Ramos (cell line): ENCODE measurements at regions not wholly inside any gene's neighbourhood (a gene's known extent, or its start where the extent isn't known, plus 50 kb on each side); places are given as distances from the start of the nearest gene placed in this dataset.

Experiments
- in situ Hi-C: fragments of 300-500 bp; cut with MboI; formaldehyde crosslinking; loops from one replicate; pipeline ENCODE4 v1.14.3; 2022; ENCODE audit warnings: low sequenced_read_pairs; ENCODE audit not compliant: unreplicated experiment

DNA sequence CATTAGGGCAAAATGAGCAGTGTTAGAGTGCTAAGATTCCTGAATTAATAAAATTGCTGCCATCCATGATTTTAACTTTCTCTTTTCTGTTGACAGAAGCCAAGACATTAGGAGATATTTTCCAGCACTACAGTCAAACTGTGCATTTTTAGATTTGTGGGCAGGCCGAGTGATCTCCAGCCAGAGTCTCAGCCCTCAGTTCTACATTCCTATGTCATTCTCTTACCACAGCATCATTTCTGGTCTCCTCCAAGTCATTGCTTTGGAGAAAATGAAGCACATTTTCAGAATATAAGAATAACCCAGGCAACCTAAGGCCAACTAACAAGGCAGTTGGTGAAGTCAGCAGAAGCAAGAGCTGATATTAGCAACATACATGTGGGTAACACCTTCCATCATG, 74.6 kb upstream of the NUDT7 start:
- in situ Hi-C loops, result no loop called here

DNA sequence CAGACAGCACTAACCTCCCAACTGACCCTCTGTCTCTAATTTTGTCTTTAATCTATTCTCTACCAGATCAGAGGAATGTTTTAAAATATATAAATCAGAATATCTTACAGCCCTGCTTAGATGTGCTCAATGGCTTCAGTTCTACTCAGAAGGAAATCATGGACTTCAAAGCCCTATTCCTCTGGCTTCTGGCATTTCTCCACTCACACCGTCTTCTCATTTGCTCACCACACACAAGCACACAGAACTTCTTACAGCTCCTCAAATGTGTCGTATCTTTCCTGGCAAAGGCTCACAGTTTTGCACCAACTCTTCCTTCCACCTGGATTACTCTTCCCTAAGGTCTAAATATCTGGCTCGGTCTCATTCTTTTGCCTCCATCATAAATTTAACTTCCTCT, 71.6 kb upstream of the NUDT7 start:
- in situ Hi-C loops, result no loop called here

DNA sequence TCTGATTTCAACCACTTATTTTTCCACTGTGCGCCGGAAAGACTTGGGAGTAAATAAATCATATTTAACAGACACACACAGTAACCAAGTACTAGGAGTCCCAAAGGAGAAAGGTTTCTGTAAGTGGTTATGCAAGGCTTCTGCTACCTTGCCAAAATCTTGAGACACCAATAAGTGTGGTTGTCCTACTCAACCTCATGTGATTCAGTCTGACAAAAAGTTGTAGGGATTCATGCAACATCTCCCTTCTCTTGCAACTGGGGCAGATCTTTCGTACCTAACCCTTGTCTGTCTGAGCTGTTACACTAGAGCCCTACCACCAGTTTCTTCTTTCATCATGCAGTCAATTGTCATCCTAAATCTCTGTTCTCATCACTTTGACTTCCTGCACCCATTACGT, 69.9 kb upstream of the NUDT7 start:
- in situ Hi-C loops, result no loop called here

DNA sequence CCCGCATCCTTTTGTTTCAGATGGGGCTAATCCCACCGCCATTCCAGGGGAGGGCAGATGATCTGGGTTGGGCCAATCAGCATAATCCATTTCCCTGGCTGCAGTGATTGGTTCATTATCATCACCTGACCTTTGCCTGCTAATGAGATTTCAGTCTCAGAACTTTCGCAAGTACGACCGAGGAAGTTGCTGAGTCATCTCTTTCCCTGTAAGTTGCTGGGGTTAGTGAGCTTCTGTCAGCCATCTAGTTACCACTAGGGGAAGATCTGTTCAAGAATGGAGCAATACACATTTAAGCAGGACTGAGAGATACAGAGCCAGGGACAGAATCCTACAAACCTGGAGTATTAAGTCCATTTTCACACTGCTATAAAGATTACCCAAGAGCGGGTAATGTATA, 65.3 kb upstream of the NUDT7 start:
- in situ Hi-C loops, result no loop called here

DNA sequence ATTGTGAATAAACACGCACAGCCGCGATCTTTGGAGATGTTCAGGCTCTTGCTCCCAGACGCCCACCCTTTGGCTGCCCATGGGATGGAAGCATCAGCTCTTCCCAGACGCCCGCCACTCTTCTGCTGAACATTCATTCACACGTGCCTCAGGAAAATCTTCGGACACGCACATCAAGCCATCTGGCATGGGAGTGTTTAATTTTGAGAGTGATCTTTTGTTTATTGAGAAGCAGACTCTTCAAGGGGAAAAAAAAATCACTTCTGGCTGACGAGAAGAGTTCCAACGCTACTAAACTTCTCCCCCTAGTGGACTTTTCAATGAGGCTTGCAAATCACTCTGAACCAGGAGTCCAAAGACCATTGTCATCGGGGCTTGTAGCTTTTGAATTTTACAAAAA, 62.0 kb upstream of the NUDT7 start:
- in situ Hi-C loops, result no loop called here

DNA sequence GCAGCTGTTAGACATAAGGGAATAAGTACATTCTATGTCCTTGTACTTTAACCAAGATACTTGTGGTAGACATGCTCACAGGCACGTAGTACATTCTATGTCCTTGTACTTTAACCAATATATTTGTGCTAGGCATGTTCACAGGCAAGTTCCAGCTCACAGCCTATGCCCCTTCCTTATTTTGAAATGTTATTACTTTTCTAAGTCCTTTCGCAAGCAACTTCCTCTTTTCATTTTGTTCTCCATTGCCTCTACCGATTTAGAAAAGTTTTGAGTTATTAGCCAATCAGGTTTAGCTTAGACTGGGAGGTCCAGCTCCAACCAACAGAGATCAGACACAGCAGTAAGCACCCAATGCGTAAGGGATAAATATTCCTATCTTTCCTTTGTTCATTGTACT, 60.1 kb upstream of the NUDT7 start:
- in situ Hi-C loops, result no loop called here

DNA sequence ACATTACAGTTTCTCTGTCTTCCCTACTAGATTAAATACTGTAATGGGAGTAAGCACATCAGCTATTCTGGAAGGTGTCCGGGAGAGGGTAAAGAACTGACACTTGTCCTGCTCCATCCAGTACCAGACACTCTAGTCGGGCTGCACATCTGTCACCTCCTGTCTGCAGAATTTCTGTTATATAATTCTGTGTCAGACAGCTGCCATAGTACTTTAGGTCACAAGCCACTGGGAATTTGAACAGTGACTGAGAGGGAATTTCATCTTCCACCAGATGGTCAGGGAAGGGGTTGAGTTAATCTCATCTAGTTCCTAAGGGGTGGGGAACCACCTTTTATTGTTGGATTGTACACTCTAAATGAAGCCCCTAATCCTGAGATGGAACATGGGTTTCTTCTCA, 58.6 kb upstream of the NUDT7 start:
- in situ Hi-C loops, result no loop called here

DNA sequence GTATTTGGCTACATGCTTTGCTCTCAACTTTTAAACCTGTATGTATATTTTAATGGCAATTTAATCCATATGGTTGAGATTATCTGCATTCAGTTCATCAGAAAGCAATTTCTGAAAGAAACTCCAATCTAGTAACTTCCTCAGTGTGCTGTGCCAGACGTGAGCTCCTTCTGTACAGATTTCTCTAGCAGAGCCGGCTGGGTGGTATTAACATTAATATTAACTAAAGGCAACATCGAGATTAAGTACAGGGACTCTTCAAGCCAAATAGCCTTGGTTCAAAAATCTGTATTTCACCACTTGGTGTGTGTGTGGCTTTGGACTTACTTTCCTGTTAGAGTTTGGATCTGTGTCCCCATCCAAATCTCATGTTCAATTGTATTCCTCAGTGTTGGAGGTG, 55.5 kb upstream of the NUDT7 start:
- in situ Hi-C loops, result no loop called here

DNA sequence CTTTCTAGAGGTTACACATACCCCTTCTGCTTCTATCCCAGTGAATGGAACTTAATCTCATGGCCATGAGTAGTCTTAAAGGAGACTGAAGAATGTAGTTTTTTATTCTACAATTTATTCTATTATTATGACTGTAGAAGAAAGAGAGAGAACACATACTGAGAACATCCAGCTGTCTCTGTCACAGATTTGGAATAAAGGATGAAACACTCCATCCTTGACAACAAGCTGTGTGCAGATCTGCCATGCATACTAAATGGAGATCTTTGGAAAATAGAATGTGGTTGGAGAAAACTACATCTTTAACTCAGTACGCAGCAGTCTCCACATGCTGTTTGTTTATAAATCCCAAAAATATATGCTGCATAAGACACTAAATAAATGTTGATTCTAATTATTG, 54.1 kb upstream of the NUDT7 start:
- in situ Hi-C loops, result no loop called here

DNA sequence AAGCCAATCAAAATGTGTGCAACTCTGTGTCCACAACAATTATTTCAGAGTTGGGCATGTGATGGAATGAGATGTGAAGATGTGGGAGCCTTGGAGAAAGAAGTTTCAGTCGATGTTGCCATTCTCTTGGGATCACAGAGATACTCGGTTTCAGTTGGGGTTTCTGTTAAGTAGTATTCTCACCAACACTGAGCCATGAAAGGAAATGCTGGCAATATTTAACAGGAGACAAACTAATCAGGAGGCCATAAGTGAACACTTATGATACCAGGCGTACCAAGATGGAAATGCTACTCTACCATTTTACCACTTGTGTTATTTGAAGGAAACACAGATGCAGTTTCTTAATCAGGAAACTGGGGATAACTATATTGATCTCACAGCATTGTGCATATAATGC, 53.3 kb upstream of the NUDT7 start:
- in situ Hi-C loops, result no loop called here
